Keratinocyte (primary cell): ENCODE measurements at regions not wholly inside any gene's neighbourhood (a gene's known extent, or its start where the extent isn't known, plus 50 kb on each side); places are given as distances from the start of the nearest gene placed in this dataset.

Experiments used
- DNase-seq: peaks from one replicate; pipeline ENCODE4 v3.0.0-alpha.2; 2011; ENCODE audit warnings: low read depth, missing footprints, low spot score
- FAIRE-seq: peaks from 2 replicates; lab custom pipeline; 2011; peaks lifted over from hg19 to GRCh38; lab: Jason Lieb, UNC
- H2AFZ ChIP-seq: 2 replicates; pipeline ENCODE4 v1.6.0; 2012; ENCODE audit warnings: low read length, control low read depth, inconsistent platforms; ENCODE audit not compliant: control insufficient read depth
- H3K27ac ChIP-seq: 2 replicates; pipeline ENCODE4 v1.5.1; 2011; ENCODE audit warnings: low read length; ENCODE audit not compliant: control insufficient read depth, insufficient read depth
- H3K27me3 ChIP-seq: 3 replicates; pipeline ENCODE4 v1.6.0; 2011; ENCODE audit warnings: low read length; ENCODE audit not compliant: control insufficient read depth, insufficient read depth; ENCODE audit errors: extremely low read depth
- H3K36me3 ChIP-seq, 2 experiments: 2 replicates in 1 of 2; 3 replicates in 1 of 2; pipeline ENCODE4 v1.5.1; 2011; ENCODE audit warnings: low read length in 2 of 2, mild to moderate bottlenecking in 1 of 2; ENCODE audit not compliant: control insufficient read depth in 2 of 2, insufficient read depth in 2 of 2; ENCODE audit errors: extremely low read depth in 1 of 2
- H3K4me1 ChIP-seq: 3 replicates; pipeline ENCODE4 v1.5.1; 2011; ENCODE audit warnings: low read length; ENCODE audit not compliant: control insufficient read depth, insufficient read depth; ENCODE audit errors: extremely low read depth
- H3K4me2 ChIP-seq: 3 replicates; pipeline ENCODE4 v1.6.0; 2011; ENCODE audit warnings: low read depth, low read length; ENCODE audit not compliant: control insufficient read depth, insufficient read depth; ENCODE audit errors: extremely low read depth
- H3K4me3 ChIP-seq, 3 experiments: fragments of 200-600 bp in 1 of 3; sonication (generic) in 1 of 3; 2 replicates in 2 of 3; 3 replicates in 1 of 3; pipeline ENCODE4 v1.5.1; 2011 to 2016; ENCODE audit warnings: low read length in 3 of 3, mild to moderate bottlenecking in 3 of 3, control low read depth in 2 of 3, inconsistent platforms in 1 of 3, low read depth in 1 of 3, mixed read lengths in 1 of 3, mixed run types in 1 of 3, moderate library complexity in 1 of 3; ENCODE audit not compliant: control insufficient read depth in 2 of 3, insufficient read depth in 2 of 3; ENCODE audit errors: extremely low read depth in 1 of 3
- H3K79me2 ChIP-seq: 2 replicates; pipeline ENCODE4 v1.6.0; 2012; ENCODE audit warnings: low read length; ENCODE audit not compliant: control insufficient read depth, insufficient read depth
- H3K9ac ChIP-seq: 3 replicates; pipeline ENCODE4 v1.6.0; 2011; ENCODE audit warnings: low read length; ENCODE audit not compliant: control insufficient read depth, insufficient read depth; ENCODE audit errors: extremely low read depth
- H3K9me1 ChIP-seq: 3 replicates; pipeline ENCODE4 v1.6.0; 2011; ENCODE audit warnings: low read length; ENCODE audit not compliant: control insufficient read depth, insufficient read depth; ENCODE audit errors: extremely low read depth
- H3K9me3 ChIP-seq: 2 replicates; pipeline ENCODE4 v1.5.1; 2012; ENCODE audit warnings: low read depth, low read length; ENCODE audit not compliant: control insufficient read depth
- H4K20me1 ChIP-seq: 3 replicates; pipeline ENCODE4 v1.6.0; 2011; ENCODE audit warnings: low read length; ENCODE audit not compliant: control insufficient read depth, insufficient read depth; ENCODE audit errors: extremely low read depth
- CTCF ChIP-seq, 3 experiments: IDR thresholded peaks in 1 of 3; conservative IDR thresholded peaks in 1 of 3; optimal IDR thresholded peaks in 1 of 3; 2 replicates in 2 of 3; 3 replicates in 1 of 3; pipeline versions ENCODE3 to v1.5.1; 2011; ENCODE audit warnings: low read length in 3 of 3, mild to moderate bottlenecking in 3 of 3, moderate library complexity in 2 of 3, control low read depth in 1 of 3, inconsistent platforms in 1 of 3; ENCODE audit not compliant: insufficient read depth in 2 of 3; ENCODE audit errors: extremely low read depth in 1 of 3
- EZH2 ChIP-seq: IDR thresholded peaks from one replicate; pipeline ENCODE4 v1.6.1; 2012; ENCODE audit warnings: inconsistent platforms, mild to moderate bottlenecking, low read length, moderate library complexity
- dilution Hi-C: fragments of 300-500 bp; cut with MboI; formaldehyde crosslinking; loops from one replicate; pipeline ENCODE4 v1.7.0; 2020; ENCODE audit warnings: low sequenced_read_pairs; ENCODE audit not compliant: extremely low pct_ligation_motif_present

DNA sequence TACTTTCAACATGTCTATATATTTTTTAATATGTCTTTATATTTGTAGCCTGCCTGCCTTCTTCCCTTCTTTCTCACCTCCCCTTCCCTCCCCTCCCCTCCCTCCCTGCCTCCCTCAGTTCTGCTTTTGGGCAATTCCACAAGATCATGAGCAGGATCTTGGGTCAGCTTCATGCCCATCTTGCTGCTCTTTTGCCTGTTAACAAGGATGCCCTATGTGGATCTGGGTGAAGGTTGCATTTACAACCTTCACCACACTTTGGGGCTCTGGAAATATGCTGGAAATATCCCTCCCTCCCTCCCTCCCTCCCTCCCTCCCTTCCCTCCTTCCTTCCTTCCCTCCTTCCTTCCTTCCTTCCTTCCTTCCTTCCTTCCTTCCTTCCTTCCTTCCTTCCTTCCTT, 334.1 kb upstream of the FAM98A start:
- Histone ChIP-seq H3K79me2 (no peaks in the 10 kb centered on the region), H3K4me3 (no peak overlapping the region), H3K27me3 (no peaks in the 10 kb centered on the region), H3K9me1 (no peaks in the 10 kb centered on the region), H3K9ac (no peak overlapping the region), H3K36me3 (no peaks in the 10 kb centered on the region), H3K4me2 (no peak overlapping the region), H2AFZ (no peak overlapping the region), H3K9me3 (no peaks in the 10 kb centered on the region), H3K27ac (no peak overlapping the region), H3K4me1 (no peaks in the 10 kb centered on the region), H4K20me1 (no peaks in the 10 kb centered on the region)
- DNase-seq (no peak), FAIRE-seq (no peak)
- dilution Hi-C loops, result no loop called here
- TF ChIP-seq CTCF (optimal IDR thresholded peaks at IDR 0.05 in 1 of 3, IDR thresholded peaks at IDR 0.05 in 1 of 3, conservative IDR thresholded peaks at IDR 0.05 in 1 of 3; ENCODE audit: extremely low read depth in 1 of 3, insufficient read depth in 2 of 3, low read length in 3 of 3) (no peak), EZH2 (no peak)

DNA sequence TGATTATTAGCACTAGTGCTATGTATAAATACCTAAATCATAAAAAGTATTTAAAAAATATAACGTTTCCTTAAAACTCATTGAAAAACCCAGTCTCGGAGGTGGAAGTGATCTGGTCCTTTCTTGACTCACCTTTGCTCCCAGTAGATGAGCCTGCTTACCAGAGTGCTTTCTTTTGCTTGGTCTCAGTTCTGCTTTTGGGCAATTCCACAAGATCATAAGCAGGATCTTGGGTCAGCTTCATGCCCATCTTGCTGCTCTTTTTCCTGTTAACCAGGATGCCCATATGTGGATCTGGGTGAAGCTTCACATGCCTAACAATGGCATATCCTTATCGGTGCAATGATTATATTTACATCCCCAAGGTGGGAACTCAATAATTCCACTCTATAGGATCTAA, 332.1 kb upstream of the FAM98A start:
- Histone ChIP-seq H3K4me3 (no peak overlapping the region), H3K4me2 (no peak overlapping the region), H3K9me1 (no peaks in the 10 kb centered on the region), H3K36me3 (no peaks in the 10 kb centered on the region), H3K4me1 (no peaks in the 10 kb centered on the region), H3K9ac (no peak overlapping the region), H3K79me2 (no peaks in the 10 kb centered on the region), H3K27ac (no peak overlapping the region), H3K9me3 (no peaks in the 10 kb centered on the region), H4K20me1 (no peaks in the 10 kb centered on the region), H2AFZ (no peak overlapping the region), H3K27me3 (no peaks in the 10 kb centered on the region)
- FAIRE-seq (no peak), DNase-seq (no peak)
- dilution Hi-C loops, result no loop called here
- TF ChIP-seq EZH2, result no peak
- TF ChIP-seq CTCF (optimal IDR thresholded peaks at IDR 0.05 in 1 of 3, IDR thresholded peaks at IDR 0.05 in 1 of 3, conservative IDR thresholded peaks at IDR 0.05 in 1 of 3; ENCODE audit: extremely low read depth in 1 of 3, insufficient read depth in 2 of 3, low read length in 3 of 3), result no peak
